GM12865 (cell line): ENCODE measurements at regions not wholly inside any gene's neighbourhood (a gene's known extent, or its start where the extent isn't known, plus 50 kb on each side); places are given as distances from the start of the nearest gene placed in this dataset.

Experiments
- DNase-seq: peaks from one replicate; pipeline ENCODE4 v3.0.0; 2010; ENCODE audit warnings: low read depth
- H3K4me3 ChIP-seq: 2 replicates; pipeline ENCODE4 v1.5.1; 2011; ENCODE audit warnings: mild to moderate bottlenecking, low read depth, low read length, control low read depth
- TF ChIP-seq, protein P1 (sequence below): IDR thresholded peaks from 2 replicates; pipeline ENCODE4 v1.5.1; 2011; ENCODE audit warnings: low read length, control low read depth, low read depth, inconsistent platforms; ENCODE audit not compliant: insufficient read depth; ENCODE audit errors: missing control alignments

- TF ChIP-seq, protein P1, sequence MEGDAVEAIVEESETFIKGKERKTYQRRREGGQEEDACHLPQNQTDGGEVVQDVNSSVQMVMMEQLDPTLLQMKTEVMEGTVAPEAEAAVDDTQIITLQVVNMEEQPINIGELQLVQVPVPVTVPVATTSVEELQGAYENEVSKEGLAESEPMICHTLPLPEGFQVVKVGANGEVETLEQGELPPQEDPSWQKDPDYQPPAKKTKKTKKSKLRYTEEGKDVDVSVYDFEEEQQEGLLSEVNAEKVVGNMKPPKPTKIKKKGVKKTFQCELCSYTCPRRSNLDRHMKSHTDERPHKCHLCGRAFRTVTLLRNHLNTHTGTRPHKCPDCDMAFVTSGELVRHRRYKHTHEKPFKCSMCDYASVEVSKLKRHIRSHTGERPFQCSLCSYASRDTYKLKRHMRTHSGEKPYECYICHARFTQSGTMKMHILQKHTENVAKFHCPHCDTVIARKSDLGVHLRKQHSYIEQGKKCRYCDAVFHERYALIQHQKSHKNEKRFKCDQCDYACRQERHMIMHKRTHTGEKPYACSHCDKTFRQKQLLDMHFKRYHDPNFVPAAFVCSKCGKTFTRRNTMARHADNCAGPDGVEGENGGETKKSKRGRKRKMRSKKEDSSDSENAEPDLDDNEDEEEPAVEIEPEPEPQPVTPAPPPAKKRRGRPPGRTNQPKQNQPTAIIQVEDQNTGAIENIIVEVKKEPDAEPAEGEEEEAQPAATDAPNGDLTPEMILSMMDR, result no peak
- no peak for DNase-seq
- H3K4me3 ChIP-seq, result no peak overlapping the region
Observed at GRCh38 chr14:97267509-97267908, 470.3 kb downstream of the VRK1 start.

GRCh38 chr14:97268097-97268496, 470.9 kb downstream of the VRK1 start:
- DNase-seq, result no peak
- TF ChIP-seq, protein P1, result no peak
- H3K4me3 ChIP-seq, result no peak overlapping the region

DNA sequence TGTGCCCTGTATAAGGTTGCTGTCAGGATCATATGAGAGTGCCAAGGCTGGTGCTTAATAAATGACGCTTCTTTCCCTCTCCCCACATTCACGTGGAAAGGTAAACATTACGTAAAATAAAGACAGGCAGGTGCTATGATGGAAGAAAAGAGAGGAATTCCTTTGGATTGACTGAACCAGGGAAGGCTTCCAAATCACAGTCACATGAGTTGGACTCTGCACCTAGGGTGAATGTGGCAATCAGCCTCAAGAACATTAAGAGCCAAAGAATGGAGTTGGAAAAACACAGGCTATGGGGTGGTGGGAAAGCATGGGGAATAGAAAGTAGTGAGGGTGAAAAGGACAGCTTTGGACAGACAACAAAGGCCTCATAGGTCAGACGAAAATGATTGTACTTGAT, 473.1 kb downstream of the VRK1 start:
- no peak overlapping the region for H3K4me3 ChIP-seq
- DNase-seq, result no peak
- TF ChIP-seq, protein P1, result no peak

GRCh38 chr14:97271451-97271960, 474.3 kb downstream of the VRK1 start:
- no peak for DNase-seq
- TF ChIP-seq, protein P1, result no peak
- H3K4me3 ChIP-seq, result no peak overlapping the region

DNA sequence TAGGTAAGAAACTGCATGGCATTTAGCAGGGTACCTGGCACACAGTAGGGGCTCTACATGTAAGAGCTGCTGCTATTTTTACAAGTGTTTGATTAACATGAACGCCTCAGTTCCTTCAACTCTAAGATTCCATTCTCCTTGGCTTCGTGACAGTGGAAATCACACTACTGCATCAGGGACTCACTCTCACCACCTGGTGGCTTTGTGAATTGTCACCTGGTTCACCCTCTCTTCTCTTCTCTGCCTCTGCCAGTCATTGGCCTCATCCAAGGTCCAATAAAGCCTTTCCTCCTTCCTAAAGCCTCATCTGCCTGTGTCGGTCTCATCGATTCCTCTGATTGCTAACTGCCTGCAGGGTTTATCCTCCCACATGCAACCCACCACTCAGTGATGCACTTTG, 476.4 kb downstream of the VRK1 start:
- no peak overlapping the region for H3K4me3 ChIP-seq
- TF ChIP-seq, protein P1, result peak; percentile 35
- DNase-seq, result no peak

GRCh38 chr14:97274626-97275025, 477.4 kb downstream of the VRK1 start:
- H3K4me3 ChIP-seq, result no peak overlapping the region
- TF ChIP-seq, protein P1, result no peak
- DNase-seq, result no peak

GRCh38 chr14:97275276-97275675, 478.1 kb downstream of the VRK1 start:
- DNase-seq, result no peak
- TF ChIP-seq, protein P1, result no peak
- no peak overlapping the region for H3K4me3 ChIP-seq
